KMS-11 (cell line): ENCODE measurements at regions not wholly inside any gene's neighbourhood (a gene's known extent, or its start where the extent isn't known, plus 50 kb on each side); places are given as distances from the start of the nearest gene placed in this dataset.

Experiments
- H2AFZ ChIP-seq: fragments of 200-600 bp; sonication (generic); 2 replicates; pipeline ENCODE4 v1.6.1; 2016; ENCODE audit warnings: antibody characterized with exemption, mixed run types, low read depth
- H3K27ac ChIP-seq: fragments of 200-600 bp; sonication (generic); 2 replicates; pipeline ENCODE4 v1.6.1; 2016; ENCODE audit warnings: mild to moderate bottlenecking, mixed run types
- H3K27me3 ChIP-seq: fragments of 200-600 bp; sonication (generic); 2 replicates; pipeline ENCODE4 v1.6.1; 2017; ENCODE audit warnings: mild to moderate bottlenecking, low read depth, mixed run types, moderate library complexity; ENCODE audit not compliant: insufficient read depth
- H3K36me3 ChIP-seq: fragments of 200-600 bp; sonication (generic); 2 replicates; pipeline ENCODE4 v1.6.1; 2017; ENCODE audit warnings: mild to moderate bottlenecking, mixed run types; ENCODE audit not compliant: insufficient read depth
- H3K4me1 ChIP-seq: fragments of 200-600 bp; sonication (generic); 2 replicates; pipeline ENCODE4 v1.6.1; 2016; ENCODE audit warnings: mild to moderate bottlenecking, low read depth, mixed run types; ENCODE audit not compliant: poor library complexity, severe bottlenecking
- H3K4me2 ChIP-seq: fragments of 200-600 bp; sonication (generic); 2 replicates; pipeline ENCODE4 v1.7.0; 2016; ENCODE audit warnings: mild to moderate bottlenecking, mixed run types
- H3K4me3 ChIP-seq: fragments of 200-600 bp; sonication (generic); IDR thresholded peaks from 2 replicates; pipeline ENCODE4 v1.6.1; 2017; ENCODE audit warnings: low read depth, low read length, mixed read lengths; ENCODE audit not compliant: insufficient read depth
- H3K79me2 ChIP-seq: fragments of 200-600 bp; sonication (generic); 2 replicates; pipeline ENCODE4 v1.6.1; 2016; ENCODE audit warnings: low read depth, mixed run types; ENCODE audit not compliant: insufficient read depth
- H3K9ac ChIP-seq: fragments of 200-600 bp; sonication (generic); 2 replicates; pipeline ENCODE4 v1.6.1; 2016; ENCODE audit warnings: mild to moderate bottlenecking, mixed run types
- H4K20me1 ChIP-seq: fragments of 200-600 bp; sonication (generic); 2 replicates; pipeline ENCODE4 v1.6.1; 2016; ENCODE audit warnings: mild to moderate bottlenecking, mixed run types; ENCODE audit not compliant: insufficient read depth
- TF ChIP-seq, protein P1 (sequence below): fragments of 200-600 bp; sonication (generic); conservative IDR thresholded peaks from 2 replicates; pipeline ENCODE4 v1.6.1; 2017; ENCODE audit warnings: low read depth, mild to moderate bottlenecking, antibody characterized with exemption, low read length, moderate library complexity, mixed read lengths

DNA sequence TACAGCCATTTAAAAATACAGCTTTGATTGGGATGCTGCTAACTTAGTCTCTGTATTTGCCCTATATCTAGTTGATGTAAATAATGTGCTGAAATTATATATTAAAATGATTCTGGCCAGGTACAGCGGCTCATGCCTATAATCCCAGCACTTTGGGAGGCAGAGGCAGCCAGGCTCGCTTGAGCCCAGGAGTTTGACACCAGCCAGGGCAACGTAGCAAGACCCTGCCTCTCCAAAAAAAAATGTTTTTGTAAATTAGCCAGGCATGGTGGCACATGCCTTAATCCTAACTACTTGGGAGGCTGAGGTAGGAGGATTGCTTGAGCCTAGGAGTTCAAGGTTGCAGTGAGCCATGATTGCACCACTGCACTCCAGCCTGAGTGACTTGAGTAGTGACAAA, 143.8 kb upstream of the CELF2 start:
- TF ChIP-seq, protein P1, sequence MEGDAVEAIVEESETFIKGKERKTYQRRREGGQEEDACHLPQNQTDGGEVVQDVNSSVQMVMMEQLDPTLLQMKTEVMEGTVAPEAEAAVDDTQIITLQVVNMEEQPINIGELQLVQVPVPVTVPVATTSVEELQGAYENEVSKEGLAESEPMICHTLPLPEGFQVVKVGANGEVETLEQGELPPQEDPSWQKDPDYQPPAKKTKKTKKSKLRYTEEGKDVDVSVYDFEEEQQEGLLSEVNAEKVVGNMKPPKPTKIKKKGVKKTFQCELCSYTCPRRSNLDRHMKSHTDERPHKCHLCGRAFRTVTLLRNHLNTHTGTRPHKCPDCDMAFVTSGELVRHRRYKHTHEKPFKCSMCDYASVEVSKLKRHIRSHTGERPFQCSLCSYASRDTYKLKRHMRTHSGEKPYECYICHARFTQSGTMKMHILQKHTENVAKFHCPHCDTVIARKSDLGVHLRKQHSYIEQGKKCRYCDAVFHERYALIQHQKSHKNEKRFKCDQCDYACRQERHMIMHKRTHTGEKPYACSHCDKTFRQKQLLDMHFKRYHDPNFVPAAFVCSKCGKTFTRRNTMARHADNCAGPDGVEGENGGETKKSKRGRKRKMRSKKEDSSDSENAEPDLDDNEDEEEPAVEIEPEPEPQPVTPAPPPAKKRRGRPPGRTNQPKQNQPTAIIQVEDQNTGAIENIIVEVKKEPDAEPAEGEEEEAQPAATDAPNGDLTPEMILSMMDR: no peak
- no peak overlapping the region for H3K27ac ChIP-seq
- no peaks in the 10 kb centered on the region for H3K79me2 ChIP-seq
- no peaks in the 10 kb centered on the region for H4K20me1 ChIP-seq
- H3K9ac ChIP-seq: no peak overlapping the region
- H3K4me1 ChIP-seq: no peaks in the 10 kb centered on the region
- H2AFZ ChIP-seq: no peak overlapping the region
- no peaks in the 10 kb centered on the region for H3K27me3 ChIP-seq
- H3K4me3 ChIP-seq: no peak overlapping the region
- H3K4me2 ChIP-seq: no peak overlapping the region
- H3K36me3 ChIP-seq: no peaks in the 10 kb centered on the region

DNA sequence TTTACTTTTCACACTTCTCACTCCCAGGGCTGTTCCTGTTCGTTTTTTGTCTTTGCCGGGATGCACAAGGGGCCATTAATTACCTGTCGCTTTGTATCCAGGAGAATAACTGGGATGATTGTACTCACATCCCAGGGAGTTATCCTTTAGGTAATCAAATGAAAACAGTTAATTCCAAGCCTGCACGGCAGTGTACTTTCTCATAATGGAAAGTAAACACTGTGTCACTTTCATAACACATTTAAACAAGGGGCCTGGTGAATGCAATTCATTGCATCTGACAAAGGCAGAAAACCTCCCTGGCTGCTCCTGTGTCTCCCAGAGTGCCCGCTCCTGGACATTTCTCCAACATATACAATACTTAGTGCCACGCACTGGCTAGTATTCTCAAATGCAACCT, 138.7 kb upstream of the CELF2 start:
- no peaks in the 10 kb centered on the region for H3K4me1 ChIP-seq
- TF ChIP-seq, protein P1: no peak

DNA sequence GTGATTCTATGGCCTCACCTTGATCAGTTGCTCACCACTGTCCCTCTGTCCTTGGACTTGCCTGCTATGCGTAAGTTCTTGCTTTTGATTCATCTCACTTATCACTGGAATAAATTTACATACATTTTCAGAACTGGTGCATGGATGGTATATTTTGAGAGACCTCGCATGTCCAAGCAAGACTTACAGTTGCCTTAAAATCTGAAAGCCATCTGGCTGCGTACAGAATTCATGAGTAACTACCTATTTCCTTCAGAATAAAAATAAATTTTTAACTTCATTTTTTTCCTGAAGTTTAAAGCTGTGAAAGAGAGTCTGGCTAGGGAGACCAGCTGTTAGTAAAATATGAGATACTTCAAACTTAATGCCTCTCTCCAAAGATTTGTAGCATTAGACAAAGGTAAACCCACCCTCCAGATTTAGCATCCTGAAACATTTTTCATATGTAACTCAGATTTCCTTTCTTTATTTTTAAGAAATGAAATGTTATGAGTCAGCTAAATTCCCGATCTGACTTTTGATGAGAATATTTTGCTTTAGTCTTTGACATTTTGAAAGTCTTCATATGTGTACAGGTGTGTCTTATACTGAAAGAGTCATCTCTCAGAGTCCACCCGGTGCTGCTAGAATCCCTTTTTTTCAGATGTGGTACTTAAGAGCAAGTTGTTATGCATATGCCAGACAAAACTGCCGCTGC, 136.4 kb upstream of the CELF2 start:
- Histone ChIP-seq H3K9ac (no peak overlapping the region), H3K27ac (no peak overlapping the region), H3K4me1 (no peaks in the 10 kb centered on the region), H3K27me3 (no peaks in the 10 kb centered on the region), H3K4me2 (no peak overlapping the region), H4K20me1 (no peaks in the 10 kb centered on the region), H2AFZ (no peak overlapping the region), H3K36me3 (no peaks in the 10 kb centered on the region), H3K79me2 (no peaks in the 10 kb centered on the region), H3K4me3 (no peak overlapping the region)
- TF ChIP-seq, protein P1: no peak

More for the DNA sequence above, 138.7 kb upstream of the CELF2 start:
- H2AFZ ChIP-seq: no peak overlapping the region
- H3K27ac ChIP-seq: no peak overlapping the region
- H3K27me3 ChIP-seq: no peaks in the 10 kb centered on the region
- H3K4me2 ChIP-seq: no peak overlapping the region
- H3K9ac ChIP-seq: no peak overlapping the region
- H3K36me3 ChIP-seq: no peaks in the 10 kb centered on the region
- no peaks in the 10 kb centered on the region for H3K79me2 ChIP-seq
- no peak overlapping the region for H3K4me3 ChIP-seq
- no peaks in the 10 kb centered on the region for H4K20me1 ChIP-seq

DNA sequence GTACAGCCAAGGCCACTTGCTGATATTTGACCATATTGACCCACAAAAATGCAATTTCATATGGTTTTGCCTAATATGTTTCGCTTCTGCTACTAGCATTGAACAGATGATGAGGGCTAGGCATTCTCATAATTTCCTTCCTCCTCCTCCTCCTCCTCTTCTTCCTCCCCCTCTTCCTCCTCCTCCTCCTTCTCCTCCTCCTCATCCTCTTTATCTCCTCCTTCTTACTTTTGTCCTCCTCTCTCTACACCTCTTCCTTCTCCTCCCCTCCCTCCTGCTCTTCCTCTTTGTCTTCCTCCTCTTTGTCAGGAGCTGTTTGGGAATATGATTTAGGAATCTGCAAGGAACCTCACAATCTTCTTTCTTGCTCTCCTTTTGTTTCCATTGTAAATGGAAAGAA, 133.9 kb upstream of the CELF2 start:
- Histone ChIP-seq H3K27me3 (no peaks in the 10 kb centered on the region), H2AFZ (no peak overlapping the region), H3K4me2 (no peak overlapping the region), H3K9ac (no peak overlapping the region), H3K4me1 (no peaks in the 10 kb centered on the region), H4K20me1 (no peaks in the 10 kb centered on the region), H3K27ac (no peak overlapping the region), H3K4me3 (no peak overlapping the region), H3K79me2 (no peaks in the 10 kb centered on the region), H3K36me3 (no peaks in the 10 kb centered on the region)
- TF ChIP-seq, protein P1: no peak
